Caco-2 (cell line): ENCODE measurements at regions not wholly inside any gene's neighbourhood (a gene's known extent, or its start where the extent isn't known, plus 50 kb on each side); places are given as distances from the start of the nearest gene placed in this dataset.
A peak's percentile ranks its signal among the peaks of the same experiment; 100 is the strongest.

ENCODE experiments used
- BruUV-seq: library from RNA; stranded (reverse); fragments of 400-500 nt; replicated peaks from 2 replicates; lab custom pipeline; 2021; lab: Mats Ljungman, UMichigan
- CTCF ChIA-PET: fragments of 300-600 bp; sonication (Branson Sonifier 250); formaldehyde crosslinking; loops from one replicate; lab custom pipeline; 2022; ENCODE audit warnings: antibody characterized with exemption; lab: Charles Lee
- POLR2A ChIA-PET: fragments of 300-600 bp; sonication (Branson Sonifier 250); formaldehyde crosslinking; loops from one replicate; lab custom pipeline; 2022; ENCODE audit warnings: antibody characterized with exemption; lab: Charles Lee
- DNase-seq, 2 experiments: peaks; one replicate each; pipeline versions ENCODE4 v3.0.0 to v3.0.0-alpha.2; 2020 to 2022
- H3K27me3 ChIP-seq: replicated peaks from 2 replicates; pipeline ENCODE4 v1.6.0; 2011; ENCODE audit warnings: low read length; ENCODE audit not compliant: control insufficient read depth, insufficient read depth
- H3K36me3 ChIP-seq: 2 replicates; pipeline ENCODE4 v1.5.1; 2011; ENCODE audit warnings: low read length; ENCODE audit not compliant: control insufficient read depth, insufficient read depth
- H3K4me1 ChIP-seq: fragments of 250-450 bp; sonication (Bioruptor Pico); 2 replicates; pipeline ENCODE4 v1.5.1; 2020; ENCODE audit warnings: mild to moderate bottlenecking
- H3K4me3 ChIP-seq: 2 replicates; pipeline ENCODE4 v1.5.1; 2011; ENCODE audit warnings: low read depth, mild to moderate bottlenecking, control low read depth, low read length
- H3K9me3 ChIP-seq: fragments of 250-450 bp; sonication (Bioruptor Pico); 2 replicates; pipeline ENCODE4 v1.5.1; 2020; ENCODE audit warnings: mild to moderate bottlenecking, moderate library complexity
- H3K27ac Mint-ChIP-seq: one replicate; pipeline ENCODE4 v1.8.0; 2022; ENCODE audit warnings: mixed read lengths; ENCODE audit not compliant: unreplicated experiment
- H3K27me3 Mint-ChIP-seq: one replicate; pipeline ENCODE4 v1.8.0; 2022; ENCODE audit warnings: mixed read lengths; ENCODE audit not compliant: insufficient read depth, unreplicated experiment
- H3K36me3 Mint-ChIP-seq: one replicate; pipeline ENCODE4 v1.8.0; 2022; ENCODE audit warnings: mild to moderate bottlenecking, mixed read lengths; ENCODE audit not compliant: insufficient read depth, unreplicated experiment
- H3K4me1 Mint-ChIP-seq: one replicate; pipeline ENCODE4 v1.8.0; 2022; ENCODE audit warnings: low read depth, mixed read lengths; ENCODE audit not compliant: unreplicated experiment
- H3K4me3 Mint-ChIP-seq: one replicate; pipeline ENCODE4 v1.8.0; 2022; ENCODE audit warnings: mild to moderate bottlenecking, moderate library complexity, mixed read lengths; ENCODE audit not compliant: unreplicated experiment
- H3K9me3 Mint-ChIP-seq: one replicate; pipeline ENCODE4 v1.8.0; 2022; ENCODE audit warnings: mixed read lengths; ENCODE audit not compliant: unreplicated experiment
- intact Hi-C: fragments of 100-400 bp; cut with micrococcal nuclease; formaldehyde crosslinking; loops from one replicate; pipeline ENCODE4 v1.10.0; 2022; ENCODE audit not compliant: unreplicated experiment
- TF ChIP-seq, protein P1 (sequence below), 2 experiments: fragments of 200-600 bp in 1 of 2; IDR thresholded peaks; 1 replicate in 1 of 2; 2 replicates in 1 of 2; pipeline versions ENCODE4 v1.5.1 to v1.8.0; 2011 to 2022; ENCODE audit warnings: antibody characterized with exemption in 1 of 2, control low read depth in 1 of 2, inconsistent platforms in 1 of 2, low read depth in 1 of 2, low read length in 1 of 2, mild to moderate bottlenecking in 1 of 2, moderate library complexity in 1 of 2; ENCODE audit not compliant: insufficient read depth in 1 of 2, severe bottlenecking in 1 of 2, unreplicated experiment in 1 of 2

DNA sequence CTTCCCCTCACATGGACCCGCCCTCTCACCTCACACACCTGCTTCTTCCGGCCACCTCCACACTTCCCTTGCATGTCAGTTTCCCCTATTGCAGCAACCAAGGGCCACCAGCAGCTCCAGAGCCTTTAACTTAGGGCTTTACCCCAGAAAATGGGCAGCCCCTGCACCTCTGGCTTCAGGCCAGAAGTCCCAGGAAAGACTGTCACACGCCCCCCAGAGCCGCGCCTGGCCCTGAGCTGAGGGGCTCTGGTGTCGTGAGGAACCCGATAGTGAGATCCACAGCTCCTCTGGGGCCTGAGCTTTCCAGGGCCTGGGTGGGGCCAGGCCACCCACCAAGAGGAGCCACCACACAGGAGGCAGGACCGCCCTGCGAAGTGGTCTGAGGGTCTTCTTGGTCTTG lies 182.4 kb downstream of the DLL1 start:
- Mint-ChIP-seq H3K9me3 (no peaks in the 10 kb centered on the region), H3K27me3 (no peaks in the 10 kb centered on the region), H3K27ac (no peak overlapping the region), H3K36me3 (no peaks in the 10 kb centered on the region), H3K4me1 (no peaks in the 10 kb centered on the region), H3K4me3 (no peak overlapping the region)
- Histone ChIP-seq H3K27me3 (no peaks in the 10 kb centered on the region), H3K4me3 (no peak overlapping the region), H3K9me3 (no peaks in the 10 kb centered on the region), H3K36me3 (no peaks in the 10 kb centered on the region), H3K4me1 (no peaks in the 10 kb centered on the region)
- BruUV-seq, result no TSS peak
- ChIA-PET POLR2A (no interaction called here), CTCF (no interaction called here)
- TF ChIP-seq, protein P1, sequence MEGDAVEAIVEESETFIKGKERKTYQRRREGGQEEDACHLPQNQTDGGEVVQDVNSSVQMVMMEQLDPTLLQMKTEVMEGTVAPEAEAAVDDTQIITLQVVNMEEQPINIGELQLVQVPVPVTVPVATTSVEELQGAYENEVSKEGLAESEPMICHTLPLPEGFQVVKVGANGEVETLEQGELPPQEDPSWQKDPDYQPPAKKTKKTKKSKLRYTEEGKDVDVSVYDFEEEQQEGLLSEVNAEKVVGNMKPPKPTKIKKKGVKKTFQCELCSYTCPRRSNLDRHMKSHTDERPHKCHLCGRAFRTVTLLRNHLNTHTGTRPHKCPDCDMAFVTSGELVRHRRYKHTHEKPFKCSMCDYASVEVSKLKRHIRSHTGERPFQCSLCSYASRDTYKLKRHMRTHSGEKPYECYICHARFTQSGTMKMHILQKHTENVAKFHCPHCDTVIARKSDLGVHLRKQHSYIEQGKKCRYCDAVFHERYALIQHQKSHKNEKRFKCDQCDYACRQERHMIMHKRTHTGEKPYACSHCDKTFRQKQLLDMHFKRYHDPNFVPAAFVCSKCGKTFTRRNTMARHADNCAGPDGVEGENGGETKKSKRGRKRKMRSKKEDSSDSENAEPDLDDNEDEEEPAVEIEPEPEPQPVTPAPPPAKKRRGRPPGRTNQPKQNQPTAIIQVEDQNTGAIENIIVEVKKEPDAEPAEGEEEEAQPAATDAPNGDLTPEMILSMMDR (IDR thresholded peaks at IDR 0.05; ENCODE audit: insufficient read depth in 1 of 2, low read depth in 1 of 2, low read length in 1 of 2, severe bottlenecking in 1 of 2, unreplicated experiment in 1 of 2), result no peak
- intact Hi-C loops, result no loop called here
- no peak for DNase-seq

DNA sequence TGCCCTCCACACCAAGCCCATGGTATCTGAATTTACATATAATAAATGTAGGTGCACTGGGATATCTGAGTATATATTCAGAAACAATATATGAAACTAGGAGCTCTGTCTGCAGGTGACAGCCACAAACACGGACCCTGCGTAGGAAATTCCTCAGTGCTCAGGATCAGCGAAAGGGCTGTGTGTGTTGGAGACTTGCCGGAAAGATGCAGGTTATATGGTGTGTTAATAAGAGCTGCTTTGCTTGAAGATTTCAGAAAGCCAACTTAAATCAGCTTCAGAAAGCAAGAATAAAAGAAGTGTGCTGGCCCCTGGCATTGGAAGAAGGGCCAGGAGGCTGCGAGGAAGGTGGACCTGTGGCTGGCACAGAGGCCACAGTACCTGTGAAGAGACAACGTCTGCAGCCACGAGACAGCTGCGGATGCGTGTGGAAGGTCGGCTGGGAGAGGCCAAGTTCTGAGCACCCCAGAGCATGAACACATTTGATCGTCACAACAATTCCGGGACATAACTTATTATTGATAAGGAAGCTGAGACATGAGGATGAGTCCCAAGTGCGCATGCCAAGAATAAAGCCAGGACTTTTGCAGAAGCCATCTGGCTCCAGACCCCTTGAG lies 183.2 kb downstream of the DLL1 start:
- Histone ChIP-seq H3K9me3 (no peaks in the 10 kb centered on the region), H3K4me1 (no peaks in the 10 kb centered on the region), H3K36me3 (no peaks in the 10 kb centered on the region), H3K4me3 (no peak overlapping the region), H3K27me3 (no peaks in the 10 kb centered on the region)
- ChIA-PET CTCF (no interaction called here), POLR2A (no interaction called here)
- Mint-ChIP-seq H3K27ac (no peak overlapping the region), H3K27me3 (no peaks in the 10 kb centered on the region), H3K36me3 (no peaks in the 10 kb centered on the region), H3K4me3 (no peak overlapping the region), H3K9me3 (no peaks in the 10 kb centered on the region), H3K4me1 (no peaks in the 10 kb centered on the region)
- intact Hi-C loops, result no loop called here
- BruUV-seq, result no TSS peak
- TF ChIP-seq, protein P1 (IDR thresholded peaks at IDR 0.05; ENCODE audit: insufficient read depth in 1 of 2, low read depth in 1 of 2, low read length in 1 of 2, severe bottlenecking in 1 of 2, unreplicated experiment in 1 of 2), result no peak
- no peak for DNase-seq

DNA sequence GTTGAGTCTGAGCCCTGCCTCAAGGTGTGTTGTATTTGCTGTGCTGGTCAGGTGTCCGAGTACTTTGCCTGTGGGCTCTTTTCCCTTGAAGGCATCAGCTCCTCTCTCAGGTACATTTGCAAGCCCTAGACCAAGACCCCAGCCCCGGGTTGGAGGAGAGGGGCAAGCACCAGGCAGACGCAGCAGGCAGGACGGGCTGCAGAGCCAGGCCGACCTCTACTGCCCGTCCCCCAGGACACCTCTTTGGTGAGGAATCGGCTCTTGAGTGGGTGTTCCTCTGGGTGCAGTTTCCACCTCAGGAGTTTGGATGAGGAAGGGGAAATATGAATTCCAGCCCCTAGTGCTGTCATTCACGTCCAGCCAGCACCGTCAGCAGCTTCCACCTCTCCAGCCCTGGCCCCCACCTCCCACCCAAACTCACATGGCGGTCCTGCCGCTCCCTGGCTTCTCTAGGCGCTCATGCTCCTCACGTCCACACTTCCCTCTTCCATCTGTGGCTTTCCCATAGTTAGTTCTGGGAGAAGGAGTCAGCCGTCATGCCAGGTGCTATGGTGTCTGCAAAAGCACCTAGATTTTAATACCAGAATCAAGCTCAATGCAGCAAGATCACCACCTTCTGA lies 183.9 kb downstream of the DLL1 start:
- ChIA-PET CTCF (no interaction called here), POLR2A (no interaction called here)
- no TSS peak for BruUV-seq
- no peaks in the 10 kb centered on the region for H3K36me3 Mint-ChIP-seq
- no peaks in the 10 kb centered on the region for H3K27me3 ChIP-seq
- H3K9me3 ChIP-seq, result no peaks in the 10 kb centered on the region
- H3K4me3 ChIP-seq, result no peak overlapping the region
- no peaks in the 10 kb centered on the region for H3K4me1 Mint-ChIP-seq
- no peaks in the 10 kb centered on the region for H3K4me1 ChIP-seq
- H3K9me3 Mint-ChIP-seq, result no peaks in the 10 kb centered on the region
- TF ChIP-seq, protein P1 (IDR thresholded peaks at IDR 0.05; ENCODE audit: insufficient read depth in 1 of 2, low read depth in 1 of 2, low read length in 1 of 2, severe bottlenecking in 1 of 2, unreplicated experiment in 1 of 2), result no peak
- no peaks in the 10 kb centered on the region for H3K27me3 Mint-ChIP-seq
- no peak overlapping the region for H3K27ac Mint-ChIP-seq
- no peaks in the 10 kb centered on the region for H3K36me3 ChIP-seq
- intact Hi-C loops, result no loop called here
- H3K4me3 Mint-ChIP-seq, result no peak overlapping the region
- DNase-seq, result peak in 1 of 2 experiments; percentile 12
